Skin epidermis (tissue), 12 donors: ENCODE measurements at regions not wholly inside any gene's neighbourhood (a gene's known extent, or its start where the extent isn't known, plus 50 kb on each side); places are given as distances from the start of the nearest gene placed in this dataset.
"Not testable (repeated sequence)": the region's sequence is repeated elsewhere in the genome, so short reads cannot be mapped to it uniquely, and the experiment has no call there.

Source experiments
- H3K27ac ChIP-seq, 21 experiments: fragments of 200-600 bp; sonication (generic) in 11 of 21; one replicate each; pipeline ENCODE4 v1.5.0; 2020; ENCODE audit warnings: mild to moderate bottlenecking in 3 of 21, inconsistent platforms in 2 of 21, moderate library complexity in 2 of 21
- H3K4me3 ChIP-seq, 7 experiments: fragments of 200-600 bp; sonication (generic) in 2 of 7; one replicate each; pipeline ENCODE4 v1.5.0; 2020; ENCODE audit warnings: inconsistent platforms in 2 of 7, mild to moderate bottlenecking in 2 of 7, moderate library complexity in 1 of 7

- Histone ChIP-seq H3K27ac (no peak overlapping the region), H3K4me3 (no peak overlapping the region)
These were observed 294.6 kb upstream of the TGFBR2 start for GRCh38 chr3:30311781-30312180.

GRCh38 chr3:30313840-30314239 lies 292.6 kb upstream of the TGFBR2 start:
- Histone ChIP-seq H3K27ac (no peak overlapping the region), H3K4me3 (no peak overlapping the region)

DNA sequence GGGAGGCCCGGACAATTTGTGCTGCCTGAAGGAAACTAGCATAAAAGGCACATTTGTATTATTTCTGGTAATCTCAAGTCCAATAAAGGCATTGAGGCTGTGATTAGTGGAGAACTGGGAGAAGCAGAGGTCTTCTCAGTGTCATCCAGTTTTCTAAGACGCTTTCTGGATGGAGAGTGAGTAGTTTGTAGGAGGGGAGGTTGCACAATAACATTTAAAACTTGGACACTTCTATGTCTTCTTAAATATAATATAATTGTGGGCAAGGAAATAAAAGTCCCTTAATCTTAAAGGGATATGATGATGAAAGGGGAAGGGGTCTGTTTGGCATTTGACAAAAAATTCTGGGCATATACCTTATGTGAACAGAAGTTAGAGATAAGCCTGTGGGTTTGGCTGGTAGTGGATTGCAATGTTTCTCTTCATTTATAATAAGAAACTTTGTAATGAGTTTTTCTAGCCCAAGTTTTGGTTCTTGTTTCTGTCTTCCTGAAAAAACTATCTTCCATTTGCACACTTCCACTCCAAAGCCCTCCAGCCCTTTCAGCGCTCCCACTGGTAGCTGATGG lies 291.6 kb upstream of the TGFBR2 start:
- H3K27ac ChIP-seq = no peak overlapping the region

GRCh38 chr3:30315447-30315846 lies 291.0 kb upstream of the TGFBR2 start:
- Histone ChIP-seq H3K27ac (no peak overlapping the region), H3K4me3 (no peak overlapping the region)

More for the DNA sequence above, 291.6 kb upstream of the TGFBR2 start:
- no peak overlapping the region for H3K4me3 ChIP-seq

DNA sequence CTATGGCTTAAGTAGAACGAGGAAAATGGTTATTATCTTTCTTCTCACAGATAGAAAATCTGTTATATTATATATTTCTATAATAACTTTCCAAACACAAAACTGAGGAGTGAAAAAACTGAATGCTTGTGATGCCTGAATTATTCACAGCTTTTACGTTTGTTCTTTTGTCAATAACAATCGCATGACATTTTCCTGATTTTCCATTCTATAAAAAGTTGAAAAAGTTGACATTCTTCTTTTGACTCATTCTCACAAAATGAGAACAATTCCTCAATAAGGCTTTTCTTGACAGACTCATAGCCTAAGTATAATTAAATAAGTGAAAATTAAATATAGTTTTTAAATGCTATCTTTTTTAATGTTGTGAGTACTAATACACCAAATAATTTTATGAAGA lies 288.8 kb upstream of the TGFBR2 start:
- Histone ChIP-seq H3K27ac (no peak overlapping the region), H3K4me3 (no peak overlapping the region)

DNA sequence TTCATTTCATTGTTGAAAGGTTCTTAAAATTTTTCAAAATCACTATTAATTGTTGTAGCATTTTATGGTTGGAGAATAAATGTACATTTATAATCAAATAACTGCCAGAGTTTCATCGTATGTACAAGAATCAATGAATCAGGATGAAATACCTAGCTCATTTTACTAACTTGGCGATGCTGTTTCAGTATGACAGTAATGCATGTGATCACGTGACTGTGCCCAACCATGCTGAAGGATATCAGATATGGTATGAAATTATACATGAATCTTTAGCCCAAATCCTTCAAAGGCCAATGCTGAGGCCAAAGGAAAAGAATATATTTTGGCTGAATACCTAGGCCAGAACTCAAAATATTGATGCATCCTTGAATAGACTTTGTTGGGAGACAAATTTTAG lies 288.3 kb upstream of the TGFBR2 start:
- H3K4me3 ChIP-seq = no peak overlapping the region
- no peak overlapping the region for H3K27ac ChIP-seq

GRCh38 chr3:30319713-30320112 lies 286.7 kb upstream of the TGFBR2 start:
- Histone ChIP-seq H3K27ac (no peak overlapping the region), H3K4me3 (no peak overlapping the region)

- Histone ChIP-seq H3K4me3 (no peak overlapping the region), H3K27ac (no peak overlapping the region)
These were observed 286.0 kb upstream of the TGFBR2 start for GRCh38 chr3:30320392-30320791.

- no peak overlapping the region for H3K27ac ChIP-seq
- no peak overlapping the region for H3K4me3 ChIP-seq
These were observed 285.3 kb upstream of the TGFBR2 start for GRCh38 chr3:30321065-30321464.

- not testable (repeated sequence) for H3K4me3 ChIP-seq, H3K27ac ChIP-seq
These were observed 282.8 kb upstream of the TGFBR2 start for GRCh38 chr3:30323649-30324048.

DNA sequence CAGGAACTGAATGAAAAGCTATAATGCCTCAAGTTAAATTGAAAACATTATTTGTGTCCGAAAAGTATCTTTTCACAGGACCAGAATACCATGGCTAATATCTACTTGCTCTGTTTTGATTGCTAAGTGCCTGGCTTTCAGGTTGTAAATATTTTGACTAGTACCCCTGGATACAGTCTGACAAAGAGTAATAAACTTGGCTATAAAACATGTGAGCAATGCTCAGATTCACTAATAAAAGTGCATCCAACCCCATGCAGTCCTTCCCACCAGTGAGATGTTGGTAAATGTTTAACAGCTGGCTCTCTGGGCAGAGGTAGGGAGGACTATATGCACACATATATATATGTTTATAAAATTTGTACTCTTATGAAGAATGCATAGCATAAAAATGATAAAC lies 281.8 kb upstream of the TGFBR2 start:
- Histone ChIP-seq H3K4me3 (no peak overlapping the region), H3K27ac (no peak overlapping the region)

DNA sequence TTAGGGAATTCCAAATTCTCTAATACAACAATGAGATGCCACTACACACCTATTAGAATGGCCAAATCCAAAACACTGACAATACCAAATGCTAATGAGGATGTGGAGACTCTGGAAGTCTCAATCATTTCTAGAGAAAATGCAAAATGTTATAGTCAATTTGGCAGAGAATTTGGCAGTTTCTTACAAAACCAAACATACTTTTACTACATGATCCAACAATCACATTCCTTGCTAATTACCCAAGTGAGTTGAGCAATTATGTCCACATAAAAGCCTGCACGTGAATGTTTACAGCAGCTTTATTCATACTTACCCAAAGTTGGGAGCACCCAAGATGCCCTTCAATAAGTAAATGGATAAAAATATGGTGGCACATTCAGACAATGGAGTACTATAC lies 278.4 kb upstream of the TGFBR2 start:
- not testable (repeated sequence) for H3K27ac ChIP-seq, H3K4me3 ChIP-seq

DNA sequence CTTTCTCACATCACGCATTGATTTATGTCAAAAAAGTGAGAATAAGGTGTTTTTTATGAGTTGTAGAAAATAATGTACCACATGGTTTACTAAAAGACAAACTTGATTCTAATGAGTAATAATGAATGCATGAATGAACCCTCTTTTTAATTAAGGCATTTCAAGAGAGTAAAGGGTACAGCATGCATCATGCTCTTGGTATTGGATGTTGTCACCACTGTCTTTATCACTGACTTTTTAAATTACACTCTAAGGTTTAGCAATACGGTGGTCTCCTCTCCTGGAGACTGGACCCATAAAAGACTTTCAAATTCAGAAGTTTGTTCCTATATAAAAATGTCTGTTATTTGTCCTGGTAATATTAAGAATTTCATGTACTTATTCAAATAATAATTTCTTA lies 277.5 kb upstream of the TGFBR2 start:
- not testable (repeated sequence) for H3K4me3 ChIP-seq, H3K27ac ChIP-seq

- H3K27ac ChIP-seq = no peak overlapping the region
These were observed 274.9 kb upstream of the TGFBR2 start for GRCh38 chr3:30331519-30331918.

GRCh38 chr3:30332196-30333021 lies 274.0 kb upstream of the TGFBR2 start:
- peak overlapping the region in 4 of 21 experiments; percentile 1 to 48 (median 8) for H3K27ac ChIP-seq
- no peak overlapping the region for H3K4me3 ChIP-seq

More at GRCh38 chr3:30331519-30331918, 274.9 kb upstream of the TGFBR2 start:
- H3K4me3 ChIP-seq = no peak overlapping the region

- Histone ChIP-seq H3K27ac (peak overlapping the region in 2 of 21 experiments; percentile 4 to 48), H3K4me3 (no peak overlapping the region)
These were observed 273.3 kb upstream of the TGFBR2 start for GRCh38 chr3:30333143-30333542.

- H3K4me3 ChIP-seq = no peak overlapping the region
- no peak overlapping the region for H3K27ac ChIP-seq
These were observed 272.5 kb upstream of the TGFBR2 start for GRCh38 chr3:30333903-30334302.

DNA sequence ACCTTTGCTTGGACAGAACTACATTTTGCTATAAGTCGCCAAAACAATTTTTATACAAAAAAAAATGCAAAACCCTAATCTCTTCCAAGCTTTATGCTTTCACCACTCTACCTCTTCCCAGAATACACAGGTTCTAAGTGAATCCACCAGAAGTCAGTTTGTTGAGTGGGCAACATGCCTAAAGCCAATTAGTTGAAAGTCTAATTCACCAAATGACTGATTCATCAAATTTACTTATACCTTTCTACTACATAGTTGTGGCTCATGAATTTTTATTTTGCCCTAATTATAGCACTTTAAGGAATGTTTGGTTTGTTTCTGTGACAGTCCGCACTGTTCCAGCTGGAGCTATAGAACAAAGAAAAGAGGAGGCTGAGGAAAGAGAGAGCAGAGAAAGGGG lies 265.9 kb upstream of the TGFBR2 start:
- no peak overlapping the region for H3K27ac ChIP-seq
- H3K4me3 ChIP-seq = no peak overlapping the region

DNA sequence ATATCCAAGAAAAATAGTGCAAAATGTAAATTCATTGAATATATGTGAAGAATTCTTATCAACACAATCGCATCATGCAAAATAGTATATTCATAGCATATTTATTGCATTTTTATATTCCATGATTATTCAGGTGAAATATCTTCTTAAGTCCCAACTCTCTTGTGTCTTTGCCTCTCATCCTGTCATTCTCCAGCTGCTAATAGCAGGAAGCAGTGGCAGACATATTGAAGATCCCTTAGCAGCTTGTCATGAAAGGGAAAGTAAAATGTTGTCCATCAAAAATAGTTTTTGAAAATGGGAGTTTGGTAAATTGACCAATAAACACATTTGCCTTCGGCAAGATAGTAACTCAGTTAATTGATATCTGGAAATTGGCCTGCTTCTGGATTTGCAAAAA lies 265.3 kb upstream of the TGFBR2 start:
- no peak overlapping the region for H3K4me3 ChIP-seq
- peak overlapping the region in 2 of 21 experiments; percentile 28 to 45 for H3K27ac ChIP-seq

DNA sequence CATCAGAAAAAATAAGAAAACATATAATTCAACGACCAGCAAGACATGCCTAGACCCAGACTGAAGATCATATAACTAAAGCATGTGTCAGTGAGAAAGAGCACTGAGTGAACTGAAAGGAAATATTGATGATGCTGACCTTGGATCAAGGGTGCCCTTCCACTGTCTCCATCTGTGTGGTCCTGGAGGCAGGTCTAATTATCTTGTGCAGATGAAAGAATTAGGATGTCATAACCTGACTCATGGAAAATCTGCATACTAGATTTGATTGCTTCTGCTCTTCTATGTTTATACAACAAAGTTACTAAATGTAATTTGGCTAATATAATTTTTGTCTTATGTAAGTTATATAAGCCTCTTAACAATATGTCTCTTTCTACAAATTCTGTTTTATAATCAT lies 264.6 kb upstream of the TGFBR2 start:
- H3K4me3 ChIP-seq = no peak overlapping the region
- H3K27ac ChIP-seq = peak overlapping the region in 11 of 21 experiments; percentile 2 to 77 (median 30)

DNA sequence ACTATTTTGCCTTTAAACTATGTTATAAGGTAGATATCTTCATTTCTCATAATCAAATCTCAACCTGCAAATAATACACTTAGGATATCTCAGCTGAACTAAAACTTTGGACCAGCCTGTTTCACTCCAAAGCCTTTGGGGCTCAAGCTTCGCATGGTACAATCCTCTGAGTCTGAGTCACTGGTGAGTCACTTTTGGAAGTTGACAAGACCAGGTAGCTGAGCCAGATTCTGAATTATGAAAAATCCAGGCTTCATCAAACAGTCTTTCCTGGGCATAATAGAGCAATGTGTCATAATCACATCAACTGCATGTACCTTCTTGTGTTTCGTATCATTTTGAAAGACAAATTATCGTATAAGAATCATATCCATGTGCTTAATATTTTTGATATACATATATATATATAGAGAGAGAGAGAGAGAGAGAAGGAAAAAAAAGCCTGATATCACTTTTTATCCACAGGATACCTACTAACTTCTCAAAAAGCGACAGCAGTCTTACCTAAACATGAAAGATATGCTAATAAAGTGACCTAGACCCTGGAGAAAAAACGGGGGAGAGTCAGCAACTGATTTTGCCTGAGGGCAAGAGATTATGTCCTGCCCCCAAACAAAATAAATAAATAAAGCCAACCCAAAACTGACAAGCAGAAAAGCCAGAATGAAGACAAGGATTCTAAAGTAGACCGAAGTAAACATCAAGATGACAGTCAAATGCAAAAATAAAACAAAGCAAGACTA lies 263.9 kb upstream of the TGFBR2 start:
- H3K27ac ChIP-seq = peak overlapping the region in 17 of 21 experiments; percentile 2 to 77 (median 55)
- no peak overlapping the region for H3K4me3 ChIP-seq
